GM20000 (cell line): ENCODE measurements at regions not wholly inside any gene's neighbourhood (a gene's known extent, or its start where the extent isn't known, plus 50 kb on each side); places are given as distances from the start of the nearest gene placed in this dataset.
A peak's percentile ranks its signal among the peaks of the same experiment; 100 is the strongest.
"Not testable (repeated sequence)": the region's sequence is repeated elsewhere in the genome, so short reads cannot be mapped to it uniquely, and the experiment has no call there.

ENCODE experiments used
- DNase-seq: peaks from one replicate; pipeline ENCODE4 v3.0.0; 2012; ENCODE audit warnings: low spot score
- CTCF ChIP-seq: IDR thresholded peaks from 2 replicates; pipeline ENCODE4 v1.5.1; 2012; ENCODE audit warnings: mild to moderate bottlenecking, control low read depth; ENCODE audit errors: extremely low read depth, missing control alignments

GRCh38 chr2:196516564-196516963 lies 123.0 kb upstream of the CCDC150 start:
- no peak for TF ChIP-seq CTCF
- DNase-seq: no peak

GRCh38 chr2:196520605-196521004 lies 118.9 kb upstream of the CCDC150 start:
- no peak for TF ChIP-seq CTCF
- no peak for DNase-seq

DNA sequence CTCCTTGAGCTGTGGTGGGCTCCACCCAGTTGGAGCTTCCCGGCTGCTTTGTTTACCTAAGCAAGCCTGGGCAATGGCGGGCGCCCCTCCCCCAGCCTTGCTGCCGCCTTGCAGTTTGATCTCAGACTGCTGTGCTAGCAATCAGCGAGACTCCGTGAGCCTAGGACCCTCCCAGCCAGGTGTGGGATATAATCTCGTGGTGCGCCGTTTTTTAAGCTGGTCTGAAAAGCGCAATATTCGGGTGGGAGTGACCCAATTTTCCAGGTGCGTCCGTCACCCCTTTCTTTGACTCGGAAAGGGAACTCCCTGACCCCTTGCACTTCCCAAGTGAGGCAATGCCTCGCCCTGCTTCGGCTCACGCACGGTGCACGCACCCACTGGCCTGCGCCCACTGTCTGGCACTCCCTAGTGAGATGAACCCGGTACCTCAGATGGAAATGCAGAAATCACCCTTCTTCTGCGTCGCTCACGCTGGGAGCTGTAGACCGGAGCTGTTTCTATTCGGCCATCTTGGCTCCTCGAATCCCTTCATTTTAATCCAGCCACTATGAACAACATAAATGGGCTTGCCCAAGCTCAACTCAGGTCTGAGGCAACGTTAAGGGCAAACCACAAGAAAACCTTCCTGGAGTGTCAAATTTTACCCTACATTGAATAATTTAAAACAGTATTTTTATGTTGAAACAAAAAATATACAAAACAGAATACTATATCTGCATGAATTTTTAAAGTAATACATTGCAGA lies 112.4 kb upstream of the CCDC150 start:
- not testable (repeated sequence) for DNase-seq

GRCh38 chr2:196528486-196529223 lies 110.9 kb upstream of the CCDC150 start:
- no peak for DNase-seq
- no peak for TF ChIP-seq CTCF

- no peak for TF ChIP-seq CTCF
- DNase-seq: peak; percentile 29
These were observed 108.6 kb upstream of the CCDC150 start for GRCh38 chr2:196530910-196531309.

DNA sequence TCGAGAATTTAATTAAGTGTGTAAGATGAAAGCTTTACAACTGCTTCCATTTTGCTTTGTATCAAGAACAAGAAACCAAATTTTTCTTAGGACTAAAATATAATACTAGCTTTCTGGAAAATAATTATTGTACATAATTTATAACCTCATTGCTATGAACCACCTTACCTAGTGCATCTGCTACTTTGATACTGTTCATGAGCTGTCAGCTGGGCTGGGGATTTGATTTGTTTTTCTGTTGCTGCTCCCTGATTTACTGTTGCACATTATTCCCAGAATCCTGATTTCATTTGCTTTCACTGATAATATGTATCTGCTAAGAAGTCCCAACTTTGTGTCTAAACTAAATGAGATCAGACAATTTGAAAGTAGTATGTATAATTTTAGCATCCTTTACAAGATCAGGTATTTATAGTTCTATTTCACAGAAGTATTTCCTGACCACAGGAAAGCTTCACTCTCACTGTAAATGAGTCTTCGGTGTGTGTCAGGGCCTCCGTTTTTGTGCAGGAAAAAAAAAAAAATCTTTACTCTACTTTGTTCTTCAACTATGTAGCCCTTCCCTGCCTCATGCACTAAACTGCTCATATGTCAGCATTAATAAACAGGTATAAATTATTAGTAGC lies 105.6 kb upstream of the CCDC150 start:
- no peak for DNase-seq
- TF ChIP-seq CTCF: no peak

DNA sequence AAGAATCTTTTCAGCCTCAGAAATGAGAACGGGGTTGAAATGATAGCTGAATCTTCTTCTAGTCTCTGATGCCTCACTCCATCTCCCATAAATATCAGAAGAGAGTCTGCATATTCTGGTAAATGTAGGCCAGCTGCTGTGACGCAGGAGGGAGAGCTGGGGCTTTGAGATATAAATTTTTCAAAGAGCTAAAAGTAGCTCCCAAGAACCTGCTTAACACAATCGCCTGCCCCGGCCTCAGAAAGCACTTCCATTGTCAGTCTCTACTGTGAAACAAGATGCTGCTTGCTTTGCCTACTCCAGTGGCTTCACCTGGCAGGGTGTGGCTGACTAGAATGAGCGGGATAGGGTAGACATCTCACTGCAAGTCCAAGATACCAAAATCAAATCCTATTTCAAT lies 105.0 kb upstream of the CCDC150 start:
- DNase-seq: no peak
- TF ChIP-seq CTCF: no peak
